ENCODE measurements at regions not wholly inside any gene's neighbourhood (a gene's known extent, or its start where the extent isn't known, plus 50 kb on each side); places are given as distances from the start of the nearest gene placed in this dataset.

- no peak for TF ChIP-seq ZNF462 (CRISPR knock-in tag; IDR thresholded peaks at IDR 0.05)
- no peak for TF ChIP-seq ZNF114 (CRISPR knock-in tag; IDR thresholded peaks at IDR 0.05)
- no peak for TF ChIP-seq REST (IDR thresholded peaks at IDR 0.05; ENCODE audit: unreplicated experiment)
- TF ChIP-seq POLR2AphosphoS5 (IDR thresholded peaks at IDR 0.05; ENCODE audit: low read depth) = no peak
These were observed 701.6 kb upstream of the CBLB start (continued) for GRCh38 chr3:106570426-106570825.

GRCh38 chr3:106573605-106574004 lies 704.8 kb upstream of the CBLB start:
- Mint-ChIP-seq H3K27ac (no peak overlapping the region), H3K4me1 (no peaks in the 10 kb centered on the region), H3K4me3 (no peak overlapping the region)
- TF ChIP-seq REST (IDR thresholded peaks at IDR 0.05; ENCODE audit: unreplicated experiment) = no peak
- TF ChIP-seq JUNB (IDR thresholded peaks at IDR 0.05; ENCODE audit: unreplicated experiment) = no peak

More at GRCh38 chr3:106573605-106574004, 704.8 kb upstream of the CBLB start:
- no peaks in the 10 kb centered on the region for H3K27me3 ChIP-seq (ENCODE audit: insufficient read depth)
- H4K20me1 ChIP-seq (replicated peaks; ENCODE audit: insufficient read depth) = no peaks in the 10 kb centered on the region
- H3K79me2 ChIP-seq (replicated peaks; ENCODE audit: insufficient read depth) = no peaks in the 10 kb centered on the region
- H2AFZ ChIP-seq = no peak overlapping the region
- Mint-ChIP-seq H3K9me3 (no peaks in the 10 kb centered on the region; the same call in 2 of the 3 replicates), H3K36me3 (ENCODE audit: low read depth) (no peaks in the 10 kb centered on the region), H3K27me3 (ENCODE audit: insufficient read depth, low read depth, poor library complexity) (no peaks in the 10 kb centered on the region)
- no peaks in the 10 kb centered on the region for H3K9me2 ChIP-seq (ENCODE audit: insufficient read depth)
- H3K4me1 ChIP-seq (ENCODE audit: insufficient read depth) = no peaks in the 10 kb centered on the region
- ATAC-seq (no peak), DNase-seq (ENCODE audit: low spot score) (no peak)
- H3K36me3 ChIP-seq (ENCODE audit: insufficient read depth) = no peaks in the 10 kb centered on the region
- H3K27ac ChIP-seq (ENCODE audit: low read depth) = no peak overlapping the region
- H3K4me3 ChIP-seq = no peak overlapping the region
- no peaks in the 10 kb centered on the region for H3F3A ChIP-seq (replicated peaks; ENCODE audit: low read depth)
- H3K4me2 ChIP-seq = no peak overlapping the region

All from GM23338 (cell line).